ENCODE measurements at regions not wholly inside any gene's neighbourhood (a gene's known extent, or its start where the extent isn't known, plus 50 kb on each side); places are given as distances from the start of the nearest gene placed in this dataset.
A peak's percentile ranks its signal among the peaks of the same experiment; 100 is the strongest.

GRCh38 chr11:122183933-122184332 lies 67.9 kb upstream of the BLID start:
- peak overlapping the region in 1 of 2 experiments; percentile 90; a peak in 3 of 6 replicates for H3K27ac ChIP-seq
- POLR2A ChIA-PET: no interaction called here

GRCh38 chr11:122181893-122182292 lies 65.9 kb upstream of the BLID start:
- H3K4me1 ChIP-seq: peaks cover 39% of the 10 kb centered on the region
- TF ChIP-seq HOXB13 (CRISPR knock-in tag; IDR thresholded peaks at IDR 0.05; ENCODE audit: low read depth) (no peak), CHD2 (IDR thresholded peaks at IDR 0.05; ENCODE audit: low read length, partially characterized antibody) (no peak), MAFK (IDR thresholded peaks at IDR 0.05; ENCODE audit: partially characterized antibody) (peak; percentile 98)
- no peak for ATAC-seq
- ChIA-PET POLR2A (no interaction called here), CTCF (interaction anchor here (1.3 to 3.5 kb wide), 2 partner anchors 21 to 25 kb away, joined by 3 to 17 read pairs; no protein-coding TSS in a partner anchor)
- H3K4me3 ChIP-seq: no peak overlapping the region
- DNase-seq (ENCODE audit: low read depth in 1 of 2, low spot score in 1 of 2): no peak
- peak overlapping the region; percentile 81; the same call in 2 of the 3 replicates for H3K4me2 ChIP-seq
- 69% methylated on average over 1 of the region's 1 CpG for WGBS (ENCODE audit: missing lambda C conversion rate)
- peak overlapping the region; percentile 91 for H3K27ac ChIP-seq
- peaks cover 20% of the 10 kb centered on the region for H3K9me3 ChIP-seq
- no peak for FAIRE-seq

More at GRCh38 chr11:122183933-122184332, 67.9 kb upstream of the BLID start:
- CTCF ChIA-PET: no interaction called here
- no peak for DNase-seq (ENCODE audit: low read depth in 1 of 2, low spot score in 1 of 2)
- peaks cover 20% of the 10 kb centered on the region for H3K9me3 ChIP-seq
- H3K4me3 ChIP-seq: no peak overlapping the region
- H3K4me1 ChIP-seq: peaks cover 47% of the 10 kb centered on the region
- no peak for TF ChIP-seq POLR2AphosphoS2 (conservative IDR thresholded peaks at IDR 0.05; ENCODE audit: low read length)
- no peak for TF ChIP-seq RCOR1 (IDR thresholded peaks at IDR 0.05; ENCODE audit: low read depth, low read length)
- no peak for TF ChIP-seq HOXB13 (CRISPR knock-in tag; IDR thresholded peaks at IDR 0.05; ENCODE audit: low read depth)
- no peak for TF ChIP-seq PBX3 (IDR thresholded peaks at IDR 0.05)
- TF ChIP-seq MAZ (IDR thresholded peaks at IDR 0.05; ENCODE audit: borderline replicate concordance, low read depth, low read length): no peak
- TF ChIP-seq ZNF302 (CRISPR knock-in tag; IDR thresholded peaks at IDR 0.05): no peak
- TF ChIP-seq HDAC2 (IDR thresholded peaks at IDR 0.05): no peak
- no peak for TF ChIP-seq ATOH8 (CRISPR knock-in tag; IDR thresholded peaks at IDR 0.05; ENCODE audit: low read depth)
- TF ChIP-seq FOXS1 (CRISPR knock-in tag; IDR thresholded peaks at IDR 0.05): no peak
- no peak overlapping the region for H3K4me2 ChIP-seq
- ATAC-seq: no peak
- FAIRE-seq: no peak

- ATAC-seq (no peak), FAIRE-seq (no peak), DNase-seq (ENCODE audit: low read depth in 1 of 2, low spot score in 1 of 2) (no peak)
- Histone ChIP-seq H3K4me3 (no peak overlapping the region), H3K27ac (peak overlapping the region; percentile 91), H3K4me1 (peaks cover 38% of the 10 kb centered on the region), H3K9me3 (peaks cover 20% of the 10 kb centered on the region), H3K4me2 (peak overlapping the region; percentile 81)
- ChIA-PET POLR2A (no interaction called here), CTCF (interaction anchor here (1.3 to 3.5 kb wide), 2 partner anchors 22 to 24 kb away, joined by 3 to 17 read pairs; no protein-coding TSS in a partner anchor)
- no peak for TF ChIP-seq TP53 (CRISPR knock-in tag; IDR thresholded peaks at IDR 0.05)
- TF ChIP-seq, protein P1, sequence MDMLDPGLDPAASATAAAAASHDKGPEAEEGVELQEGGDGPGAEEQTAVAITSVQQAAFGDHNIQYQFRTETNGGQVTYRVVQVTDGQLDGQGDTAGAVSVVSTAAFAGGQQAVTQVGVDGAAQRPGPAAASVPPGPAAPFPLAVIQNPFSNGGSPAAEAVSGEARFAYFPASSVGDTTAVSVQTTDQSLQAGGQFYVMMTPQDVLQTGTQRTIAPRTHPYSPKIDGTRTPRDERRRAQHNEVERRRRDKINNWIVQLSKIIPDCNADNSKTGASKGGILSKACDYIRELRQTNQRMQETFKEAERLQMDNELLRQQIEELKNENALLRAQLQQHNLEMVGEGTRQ (IDR thresholded peaks at IDR 0.05): no peak
- no peak for TF ChIP-seq HEYL (CRISPR knock-in tag; IDR thresholded peaks at IDR 0.05)
- no peak for TF ChIP-seq HES2 (IDR thresholded peaks at IDR 0.05)
- TF ChIP-seq KDM5A (IDR thresholded peaks at IDR 0.05): no peak
- TF ChIP-seq FOSL2 (IDR thresholded peaks at IDR 0.05): no peak
- no peak for TF ChIP-seq FOSL2 (CRISPR knock-in tag; IDR thresholded peaks at IDR 0.05)
- no peak for TF ChIP-seq RCOR1 (IDR thresholded peaks at IDR 0.05; ENCODE audit: low read depth, low read length)
- no peak for TF ChIP-seq ZSCAN20 (CRISPR knock-in tag; IDR thresholded peaks at IDR 0.05)
- no peak for TF ChIP-seq JUNB (IDR thresholded peaks at IDR 0.05)
- TF ChIP-seq CTCF (IDR thresholded peaks at IDR 0.05): no peak
- TF ChIP-seq CHD2 (IDR thresholded peaks at IDR 0.05; ENCODE audit: low read length, partially characterized antibody): no peak
- TF ChIP-seq CBX8 (IDR thresholded peaks at IDR 0.05): no peak
- TF ChIP-seq, protein P2, sequence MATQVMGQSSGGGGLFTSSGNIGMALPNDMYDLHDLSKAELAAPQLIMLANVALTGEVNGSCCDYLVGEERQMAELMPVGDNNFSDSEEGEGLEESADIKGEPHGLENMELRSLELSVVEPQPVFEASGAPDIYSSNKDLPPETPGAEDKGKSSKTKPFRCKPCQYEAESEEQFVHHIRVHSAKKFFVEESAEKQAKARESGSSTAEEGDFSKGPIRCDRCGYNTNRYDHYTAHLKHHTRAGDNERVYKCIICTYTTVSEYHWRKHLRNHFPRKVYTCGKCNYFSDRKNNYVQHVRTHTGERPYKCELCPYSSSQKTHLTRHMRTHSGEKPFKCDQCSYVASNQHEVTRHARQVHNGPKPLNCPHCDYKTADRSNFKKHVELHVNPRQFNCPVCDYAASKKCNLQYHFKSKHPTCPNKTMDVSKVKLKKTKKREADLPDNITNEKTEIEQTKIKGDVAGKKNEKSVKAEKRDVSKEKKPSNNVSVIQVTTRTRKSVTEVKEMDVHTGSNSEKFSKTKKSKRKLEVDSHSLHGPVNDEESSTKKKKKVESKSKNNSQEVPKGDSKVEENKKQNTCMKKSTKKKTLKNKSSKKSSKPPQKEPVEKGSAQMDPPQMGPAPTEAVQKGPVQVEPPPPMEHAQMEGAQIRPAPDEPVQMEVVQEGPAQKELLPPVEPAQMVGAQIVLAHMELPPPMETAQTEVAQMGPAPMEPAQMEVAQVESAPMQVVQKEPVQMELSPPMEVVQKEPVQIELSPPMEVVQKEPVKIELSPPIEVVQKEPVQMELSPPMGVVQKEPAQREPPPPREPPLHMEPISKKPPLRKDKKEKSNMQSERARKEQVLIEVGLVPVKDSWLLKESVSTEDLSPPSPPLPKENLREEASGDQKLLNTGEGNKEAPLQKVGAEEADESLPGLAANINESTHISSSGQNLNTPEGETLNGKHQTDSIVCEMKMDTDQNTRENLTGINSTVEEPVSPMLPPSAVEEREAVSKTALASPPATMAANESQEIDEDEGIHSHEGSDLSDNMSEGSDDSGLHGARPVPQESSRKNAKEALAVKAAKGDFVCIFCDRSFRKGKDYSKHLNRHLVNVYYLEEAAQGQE (IDR thresholded peaks at IDR 0.05): no peak
- TF ChIP-seq BCL3 (IDR thresholded peaks at IDR 0.05): no peak
- no peak for TF ChIP-seq ZNF302 (CRISPR knock-in tag; IDR thresholded peaks at IDR 0.05)
- 38% methylated on average over 1 of the region's 1 CpG for WGBS (ENCODE audit: missing lambda C conversion rate)
Observed at GRCh38 chr11:122181372-122181771, 65.4 kb upstream of the BLID start.

Measured in A549 (cell line).